Bronchial epithelial cell (primary cell): ENCODE measurements at regions not wholly inside any gene's neighbourhood (a gene's known extent, or its start where the extent isn't known, plus 50 kb on each side); places are given as distances from the start of the nearest gene placed in this dataset.
"Not testable (repeated sequence)": the region's sequence is repeated elsewhere in the genome, so short reads cannot be mapped to it uniquely, and the experiment has no call there.

ENCODE experiments used
- DNase-seq: peaks from one replicate; pipeline ENCODE4 v3.0.0-alpha.2; 2010; ENCODE audit warnings: low read depth
- FAIRE-seq: peaks from 2 replicates; lab custom pipeline; 2011; peaks lifted over from hg19 to GRCh38; lab: Jason Lieb, UNC
- H3K27me3 ChIP-seq: 2 replicates; pipeline ENCODE4 v1.5.1; 2011; ENCODE audit warnings: low read length; ENCODE audit not compliant: control insufficient read depth, insufficient read depth
- H3K36me3 ChIP-seq: 2 replicates; pipeline ENCODE4 v1.5.1; 2011; ENCODE audit warnings: low read length; ENCODE audit not compliant: control insufficient read depth, insufficient read depth
- H3K4me3 ChIP-seq: 2 replicates; pipeline ENCODE4 v1.5.1; 2011; ENCODE audit warnings: mild to moderate bottlenecking, low read depth, low read length, control low read depth
- CTCF ChIP-seq: IDR thresholded peaks from 2 replicates; pipeline ENCODE4 v1.5.1; 2011; ENCODE audit warnings: mild to moderate bottlenecking, moderate library complexity, low read length, control low read depth, inconsistent platforms; ENCODE audit not compliant: insufficient read depth, severe bottlenecking

- Histone ChIP-seq H3K36me3 (no peaks in the 10 kb centered on the region), H3K4me3 (no peak overlapping the region), H3K27me3 (no peaks in the 10 kb centered on the region)
- DNase-seq: no peak
- no peak for TF ChIP-seq CTCF
- peak; percentile 98 for FAIRE-seq
Observed at GRCh38 chr7:150003304-150003810, 129.6 kb downstream of the ATP6V0E2 start.

- not testable (repeated sequence) for DNase-seq, H3K27me3 ChIP-seq, H3K36me3 ChIP-seq, H3K4me3 ChIP-seq, FAIRE-seq
Observed at GRCh38 chr7:150003973-150004372, 130.2 kb downstream of the ATP6V0E2 start.

- not testable (repeated sequence) for H3K36me3 ChIP-seq, FAIRE-seq, DNase-seq, H3K4me3 ChIP-seq, H3K27me3 ChIP-seq
Observed at GRCh38 chr7:150004843-150005242, 131.1 kb downstream of the ATP6V0E2 start.

- H3K27me3 ChIP-seq, H3K4me3 ChIP-seq, DNase-seq, H3K36me3 ChIP-seq: not testable (repeated sequence)
- FAIRE-seq: peak; percentile 55
Observed at GRCh38 chr7:150009620-150010303, 136.0 kb downstream of the ATP6V0E2 start.

GRCh38 chr7:150016651-150017189 lies 143.0 kb downstream of the ATP6V0E2 start:
- FAIRE-seq, DNase-seq, H3K27me3 ChIP-seq, H3K36me3 ChIP-seq, H3K4me3 ChIP-seq: not testable (repeated sequence)

- H3K4me3 ChIP-seq, DNase-seq, H3K36me3 ChIP-seq, H3K27me3 ChIP-seq, FAIRE-seq: not testable (repeated sequence)
Observed at GRCh38 chr7:150020210-150020609, 146.4 kb downstream of the ATP6V0E2 start.

GRCh38 chr7:150024550-150025490 lies 151.1 kb downstream of the ATP6V0E2 start:
- H3K27me3 ChIP-seq, DNase-seq, H3K36me3 ChIP-seq, H3K4me3 ChIP-seq: not testable (repeated sequence)
- peak; percentile 88 for FAIRE-seq

- H3K36me3 ChIP-seq, H3K4me3 ChIP-seq, H3K27me3 ChIP-seq, DNase-seq, FAIRE-seq: not testable (repeated sequence)
Observed at GRCh38 chr7:150025802-150026201, 152.0 kb downstream of the ATP6V0E2 start.

GRCh38 chr7:150028344-150029012 lies 154.7 kb downstream of the ATP6V0E2 start:
- FAIRE-seq, DNase-seq, H3K36me3 ChIP-seq: not testable (repeated sequence)

GRCh38 chr7:150029013-150029389 lies 155.2 kb downstream of the ATP6V0E2 start:
- H3K27me3 ChIP-seq, H3K36me3 ChIP-seq, DNase-seq, FAIRE-seq, H3K4me3 ChIP-seq: not testable (repeated sequence)

More at GRCh38 chr7:150028344-150029012, 154.7 kb downstream of the ATP6V0E2 start:
- not testable (repeated sequence) for H3K27me3 ChIP-seq, H3K4me3 ChIP-seq

- FAIRE-seq: peak; percentile 58
- H3K4me3 ChIP-seq: not testable (repeated sequence)
Observed at GRCh38 chr7:150031733-150032132, 158.0 kb downstream of the ATP6V0E2 start.

GRCh38 chr7:150033711-150034110 lies 159.9 kb downstream of the ATP6V0E2 start:
- H3K27me3 ChIP-seq, FAIRE-seq, H3K4me3 ChIP-seq, H3K36me3 ChIP-seq, DNase-seq: not testable (repeated sequence)

More at GRCh38 chr7:150031733-150032132, 158.0 kb downstream of the ATP6V0E2 start:
- DNase-seq, H3K36me3 ChIP-seq, H3K27me3 ChIP-seq: not testable (repeated sequence)
